ENCODE measurements at regions not wholly inside any gene's neighbourhood (a gene's known extent, or its start where the extent isn't known, plus 50 kb on each side); places are given as distances from the start of the nearest gene placed in this dataset.
A peak's percentile ranks its signal among the peaks of the same experiment; 100 is the strongest.

GRCh38 chr20:37636977-37637376 is 56.9 kb upstream of the CTNNBL1 start:
- no peak for FAIRE-seq

More at GRCh38 chr20:37636977-37637376, 56.9 kb upstream of the CTNNBL1 start:
- Histone ChIP-seq H3K9me3 (ENCODE audit: insufficient read depth in 2 of 2, low read depth in 1 of 2, low read length in 1 of 2) (no peaks in the 10 kb centered on the region; a peak in 1 of 4 replicates), H3K4me3 (ENCODE audit: extremely low read depth in 1 of 4, insufficient read depth in 2 of 4, low read depth in 3 of 4, low read length in 4 of 4) (no peak overlapping the region), H4K5ac (ENCODE audit: insufficient read length, low read depth, low read length) (no peak overlapping the region), H3K27me3 (replicated peaks in 1 of 4; ENCODE audit: control insufficient read depth in 3 of 4, extremely low read depth in 1 of 4, insufficient read depth in 3 of 4, low read length in 3 of 4) (no peaks in the 10 kb centered on the region), H3K27ac (ENCODE audit: low read depth, low read length) (no peak overlapping the region), H2BK15ac (ENCODE audit: low read length) (no peak overlapping the region), H3K23ac (ENCODE audit: insufficient read length) (no peak overlapping the region), H3K4me1 (replicated peaks in 1 of 4; ENCODE audit: control insufficient read depth in 3 of 4, insufficient read depth in 4 of 4, low read length in 3 of 4) (no peaks in the 10 kb centered on the region), H3K18ac (ENCODE audit: extremely low read depth, low read length) (no peak overlapping the region), H4K20me1 (replicated peaks in 1 of 2; ENCODE audit: control insufficient read depth in 1 of 2, insufficient read depth in 2 of 2, low read length in 2 of 2) (no peaks in the 10 kb centered on the region), H3K4ac (replicated peaks; ENCODE audit: insufficient read length, low read depth, low read length) (no peak overlapping the region), H2BK120ac (replicated peaks; ENCODE audit: low read depth, low read length) (no peak overlapping the region), H3K36me3 (ENCODE audit: control insufficient read depth in 2 of 4, insufficient read depth in 4 of 4, low read length in 3 of 4) (no peaks in the 10 kb centered on the region), H2AK5ac (ENCODE audit: low read depth, low read length) (no peak overlapping the region), H3K79me2 (ENCODE audit: control insufficient read depth in 1 of 2, insufficient read depth in 2 of 2, low read length in 2 of 2) (no peaks in the 10 kb centered on the region), H2BK20ac (ENCODE audit: low read length) (no peak overlapping the region), H3K9ac (replicated peaks in 1 of 4; ENCODE audit: extremely low read depth in 1 of 4, low read depth in 3 of 4, low read length in 3 of 4) (no peak overlapping the region), H2BK5ac (ENCODE audit: low read depth, low read length) (no peak overlapping the region), H3K79me1 (ENCODE audit: low read depth, low read length) (no peaks in the 10 kb centered on the region), H3K23me2 (ENCODE audit: low read depth, low read length) (no peaks in the 10 kb centered on the region), H3K14ac (ENCODE audit: insufficient read length) (no peak overlapping the region), H2AFZ (ENCODE audit: low read length) (no peak overlapping the region), H2BK12ac (ENCODE audit: low read depth, low read length) (no peak overlapping the region), H3K56ac (replicated peaks; ENCODE audit: insufficient read length, low read depth, low read length) (no peak overlapping the region), H4K8ac (ENCODE audit: extremely low read depth, insufficient read depth, low read length) (peak overlapping the region; percentile 51; the same call in 1 of the 2 replicates), H4K91ac (replicated peaks; ENCODE audit: insufficient read length, low read length) (no peak overlapping the region), H3K4me2 (ENCODE audit: insufficient read depth in 1 of 2, low read depth in 2 of 2, low read length in 2 of 2) (no peak overlapping the region)
- no peak for TF ChIP-seq BCL11A (IDR thresholded peaks at IDR 0.05; ENCODE audit: low read depth in 2 of 2, low read length in 2 of 2)
- TF ChIP-seq ASH2L (IDR thresholded peaks at IDR 0.05; ENCODE audit: low read length), result no peak
- TF ChIP-seq ATF2 (IDR thresholded peaks at IDR 0.05; ENCODE audit: low read length), result no peak
- no peak for TF ChIP-seq POU5F1 (IDR thresholded peaks at IDR 0.05; ENCODE audit: low read depth, low read length)
- no peak for TF ChIP-seq POLR2A (IDR thresholded peaks at IDR 0.05; ENCODE audit: control extremely low read depth in 1 of 2, low read depth in 2 of 2, low read length in 2 of 2)
- TF ChIP-seq RXRA (IDR thresholded peaks at IDR 0.05; ENCODE audit: insufficient read depth, low read depth, low read length), result no peak
- TF ChIP-seq SP4 (IDR thresholded peaks at IDR 0.05; ENCODE audit: low read length), result no peak
- ChIA-PET CTCF (ENCODE audit: partially characterized antibody) (interaction anchor here (0.9 to 1.9 kb wide), 5 partner anchors 9 to 121 kb away, joined by 3 to 9 read pairs (median 3); no protein-coding TSS in a partner anchor), POLR2A (ENCODE audit: partially characterized antibody) (no interaction called here)
- DNase-seq (ENCODE audit: low read depth in 1 of 2, low spot score in 2 of 2), result no peak
- WGBS, 2 experiments (ENCODE audit: extremely low coverage in 1 of 2, insufficient coverage in 1 of 2, insufficient read length in 1 of 2, insufficient replicate concordance in 2 of 2, low coverage in 1 of 2, low lambda C conversion rate in 2 of 2, missing lambda C conversion rate in 1 of 2), result 90% methylated on average over 12 of the region's 12 CpGs; no CpG with 5 or more reads in 1 of the 2 experiments

All from H1 (cell line).